GM23338 (cell line): ENCODE measurements at regions not wholly inside any gene's neighbourhood (a gene's known extent, or its start where the extent isn't known, plus 50 kb on each side); places are given as distances from the start of the nearest gene placed in this dataset.

Source experiments
- ATAC-seq: fragments of 200-7000 bp; cut with Tn5 transposase; 3 replicates; pipeline ENCODE4 v1.9.1; 2020
- DNase-seq: peaks from one replicate; pipeline ENCODE4 v3.0.0-alpha.2; 2015; ENCODE audit warnings: low spot score
- H2AFZ ChIP-seq: fragments of 200-600 bp; sonication (generic); 2 replicates; pipeline ENCODE4 v1.8.0; 2016; ENCODE audit warnings: antibody characterized with exemption, mild to moderate bottlenecking, moderate library complexity
- H3F3A ChIP-seq: fragments of 200-600 bp; sonication (generic); replicated peaks from 2 replicates; pipeline ENCODE4 v1.8.0; 2017; ENCODE audit warnings: antibody characterized with exemption, mixed run types, low read depth
- H3K27ac ChIP-seq: fragments of 200-600 bp; sonication (generic); 2 replicates; pipeline ENCODE4 v1.6.1; 2016; ENCODE audit warnings: low read depth
- H3K27me3 ChIP-seq: fragments of 200-600 bp; sonication (generic); 2 replicates; pipeline ENCODE4 v1.8.0; 2016; ENCODE audit warnings: mild to moderate bottlenecking, mixed run types, moderate library complexity; ENCODE audit not compliant: insufficient read depth
- H3K36me3 ChIP-seq: fragments of 200-600 bp; sonication (generic); 2 replicates; pipeline ENCODE4 v1.8.0; 2016; ENCODE audit warnings: mild to moderate bottlenecking; ENCODE audit not compliant: insufficient read depth
- H3K4me1 ChIP-seq: fragments of 200-600 bp; sonication (generic); 2 replicates; pipeline ENCODE4 v1.8.0; 2016; ENCODE audit warnings: mild to moderate bottlenecking, moderate library complexity; ENCODE audit not compliant: insufficient read depth
- H3K4me2 ChIP-seq: fragments of 200-600 bp; sonication (generic); 2 replicates; pipeline ENCODE4 v1.7.1; 2017; ENCODE audit warnings: mixed run types
- H3K4me3 ChIP-seq: fragments of 200-600 bp; sonication (generic); 2 replicates; pipeline ENCODE4 v1.6.1; 2016; ENCODE audit warnings: mixed run types
- H3K79me2 ChIP-seq: fragments of 200-600 bp; sonication (generic); replicated peaks from 2 replicates; pipeline ENCODE4 v1.8.0; 2017; ENCODE audit warnings: mild to moderate bottlenecking; ENCODE audit not compliant: insufficient read depth
- H3K9me2 ChIP-seq: fragments of 200-600 bp; sonication (generic); 2 replicates; pipeline ENCODE4 v1.8.0; 2017; ENCODE audit not compliant: insufficient read depth
- H4K20me1 ChIP-seq: fragments of 200-600 bp; sonication (generic); replicated peaks from 2 replicates; pipeline ENCODE4 v1.8.0; 2017; ENCODE audit warnings: mild to moderate bottlenecking; ENCODE audit not compliant: insufficient read depth
- H3K27ac Mint-ChIP-seq: 2 replicates; pipeline ENCODE4 v1.8.0; 2020; ENCODE audit warnings: inconsistent platforms, mild to moderate bottlenecking, moderate library complexity, mixed read lengths
- H3K27me3 Mint-ChIP-seq: 3 replicates; pipeline ENCODE4 v1.8.0; 2022; ENCODE audit warnings: low read depth, mild to moderate bottlenecking, moderate library complexity, mixed read lengths, inconsistent platforms; ENCODE audit not compliant: insufficient read depth, poor library complexity
- H3K36me3 Mint-ChIP-seq: 3 replicates; pipeline ENCODE4 v1.8.0; 2021; ENCODE audit warnings: low read depth, mild to moderate bottlenecking, inconsistent platforms, moderate library complexity, mixed read lengths
- H3K4me1 Mint-ChIP-seq: 3 replicates; pipeline ENCODE4 v1.8.0; 2020; ENCODE audit warnings: mild to moderate bottlenecking, inconsistent platforms, mixed read lengths
- H3K4me3 Mint-ChIP-seq: 3 replicates; pipeline ENCODE4 v1.8.0; 2021; ENCODE audit warnings: moderate library complexity, mild to moderate bottlenecking, inconsistent platforms, mixed read lengths
- H3K9me3 Mint-ChIP-seq: 3 replicates; pipeline ENCODE4 v1.8.0; 2020; ENCODE audit warnings: moderate library complexity, mild to moderate bottlenecking, inconsistent platforms, mixed read lengths
- CREB1 ChIP-seq: fragments of 250-450 bp; sonication (Bioruptor Pico); IDR thresholded peaks from 2 replicates; pipeline ENCODE4 v1.5.0; 2020; ENCODE audit warnings: low read depth, mild to moderate bottlenecking, moderate library complexity
- EZH2 ChIP-seq: fragments of 200-600 bp; sonication (generic); IDR thresholded peaks from one replicate; pipeline ENCODE4 v1.8.0; 2017; ENCODE audit warnings: antibody characterized with exemption, mild to moderate bottlenecking, low read depth; ENCODE audit not compliant: unreplicated experiment
- EZH2phosphoT487 ChIP-seq: fragments of 200-600 bp; sonication (generic); IDR thresholded peaks from one replicate; pipeline ENCODE4 v1.8.1; 2018; ENCODE audit warnings: antibody characterized with exemption; ENCODE audit not compliant: unreplicated experiment
- JUNB ChIP-seq: IDR thresholded peaks from one replicate; pipeline ENCODE4 v1.6.1; 2016; ENCODE audit warnings: antibody characterized with exemption; ENCODE audit not compliant: unreplicated experiment
- NANOG ChIP-seq: IDR thresholded peaks from 2 replicates; pipeline ENCODE4 v1.6.1; 2016; ENCODE audit warnings: antibody characterized with exemption, borderline replicate concordance
- POLR2AphosphoS5 ChIP-seq: IDR thresholded peaks from 2 replicates; pipeline ENCODE4 v1.6.1; 2016; ENCODE audit warnings: antibody characterized with exemption, low read depth
- STAT1 ChIP-seq: IDR thresholded peaks from one replicate; pipeline ENCODE4 v1.6.1; 2016; ENCODE audit warnings: antibody characterized with exemption; ENCODE audit not compliant: unreplicated experiment
- ZNF114 ChIP-seq: fragments of 250-450 bp; sonication (Bioruptor Pico); IDR thresholded peaks from 2 replicates; pipeline ENCODE4 v1.5.0; 2020; ENCODE audit warnings: mild to moderate bottlenecking, moderate library complexity
- ZNF331 ChIP-seq: fragments of 250-450 bp; sonication (Bioruptor Pico); IDR thresholded peaks from 2 replicates; pipeline ENCODE4 v1.5.0; 2020; ENCODE audit warnings: low read depth, mild to moderate bottlenecking, moderate library complexity
- TF ChIP-seq, protein P1 (sequence below): IDR thresholded peaks from 2 replicates; pipeline ENCODE4 v1.6.1; 2016; ENCODE audit warnings: antibody characterized with exemption
- TF ChIP-seq, protein P2 (sequence below): fragments of 250-450 bp; sonication (Bioruptor Pico); IDR thresholded peaks from 2 replicates; pipeline ENCODE4 v1.5.0; 2020; ENCODE audit warnings: mild to moderate bottlenecking, moderate library complexity
- TF ChIP-seq, protein P3 (sequence below), 2 experiments: fragments of 200-600 bp in 1 of 2; sonication (generic) in 1 of 2; conservative IDR thresholded peaks; 2 replicates each; pipeline versions ENCODE4 v1.5.1 to v1.6.1; 2016 to 2017; ENCODE audit warnings: antibody characterized with exemption in 2 of 2, low read depth in 2 of 2, mild to moderate bottlenecking in 2 of 2, moderate library complexity in 1 of 2
- TF ChIP-seq, protein P4 (sequence below): IDR thresholded peaks from one replicate; pipeline ENCODE4 v1.6.1; 2018; ENCODE audit warnings: antibody characterized with exemption; ENCODE audit not compliant: unreplicated experiment

DNA sequence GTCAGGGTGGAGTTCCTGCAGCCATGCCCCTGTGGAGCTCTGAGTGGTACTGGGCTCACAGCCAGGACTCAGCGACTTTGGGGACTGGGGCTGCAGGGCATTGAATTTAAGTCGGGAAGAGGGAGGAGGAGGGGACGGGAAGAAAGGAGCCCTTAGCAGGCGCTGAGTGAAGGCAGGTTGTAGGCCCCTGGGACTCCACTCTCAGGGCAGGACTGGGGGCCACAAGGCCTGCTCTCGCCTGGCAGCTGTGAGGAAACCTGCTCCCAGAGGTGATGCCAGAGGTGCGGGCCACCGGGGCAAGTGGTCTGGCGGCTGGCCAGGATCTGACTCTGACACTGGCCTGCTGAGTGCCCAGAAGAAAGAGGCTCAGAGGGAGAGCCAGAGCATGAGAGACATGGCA is 73.5 kb downstream of the EPHB3 start:
- no peaks in the 10 kb centered on the region for H3K27me3 ChIP-seq
- DNase-seq (no peak), ATAC-seq (peak; percentile 16)
- no peaks in the 10 kb centered on the region for H4K20me1 ChIP-seq
- Mint-ChIP-seq H3K4me1 (peaks cover 49% of the 10 kb centered on the region), H3K36me3 (no peaks in the 10 kb centered on the region; the same call in 2 of the 3 replicates), H3K27me3 (peaks cover 28% of the 10 kb centered on the region), H3K4me3 (no peak overlapping the region), H3K9me3 (no peaks in the 10 kb centered on the region), H3K27ac (no peak overlapping the region)
- H3K4me2 ChIP-seq = no peak overlapping the region
- H3K9me2 ChIP-seq = no peaks in the 10 kb centered on the region
- peaks cover 4% of the 10 kb centered on the region for H3K4me1 ChIP-seq
- H3K79me2 ChIP-seq = no peaks in the 10 kb centered on the region
- TF ChIP-seq, protein P1, sequence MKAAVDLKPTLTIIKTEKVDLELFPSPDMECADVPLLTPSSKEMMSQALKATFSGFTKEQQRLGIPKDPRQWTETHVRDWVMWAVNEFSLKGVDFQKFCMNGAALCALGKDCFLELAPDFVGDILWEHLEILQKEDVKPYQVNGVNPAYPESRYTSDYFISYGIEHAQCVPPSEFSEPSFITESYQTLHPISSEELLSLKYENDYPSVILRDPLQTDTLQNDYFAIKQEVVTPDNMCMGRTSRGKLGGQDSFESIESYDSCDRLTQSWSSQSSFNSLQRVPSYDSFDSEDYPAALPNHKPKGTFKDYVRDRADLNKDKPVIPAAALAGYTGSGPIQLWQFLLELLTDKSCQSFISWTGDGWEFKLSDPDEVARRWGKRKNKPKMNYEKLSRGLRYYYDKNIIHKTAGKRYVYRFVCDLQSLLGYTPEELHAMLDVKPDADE = no peak
- TF ChIP-seq CREB1 (CRISPR knock-in tag) (no peak), POLR2AphosphoS5 (no peak), NANOG (no peak), EZH2 (no peak), ZNF114 (CRISPR knock-in tag) (no peak), JUNB (no peak), EZH2phosphoT487 (no peak), STAT1 (no peak), ZNF331 (CRISPR knock-in tag) (no peak)
- TF ChIP-seq, protein P2, sequence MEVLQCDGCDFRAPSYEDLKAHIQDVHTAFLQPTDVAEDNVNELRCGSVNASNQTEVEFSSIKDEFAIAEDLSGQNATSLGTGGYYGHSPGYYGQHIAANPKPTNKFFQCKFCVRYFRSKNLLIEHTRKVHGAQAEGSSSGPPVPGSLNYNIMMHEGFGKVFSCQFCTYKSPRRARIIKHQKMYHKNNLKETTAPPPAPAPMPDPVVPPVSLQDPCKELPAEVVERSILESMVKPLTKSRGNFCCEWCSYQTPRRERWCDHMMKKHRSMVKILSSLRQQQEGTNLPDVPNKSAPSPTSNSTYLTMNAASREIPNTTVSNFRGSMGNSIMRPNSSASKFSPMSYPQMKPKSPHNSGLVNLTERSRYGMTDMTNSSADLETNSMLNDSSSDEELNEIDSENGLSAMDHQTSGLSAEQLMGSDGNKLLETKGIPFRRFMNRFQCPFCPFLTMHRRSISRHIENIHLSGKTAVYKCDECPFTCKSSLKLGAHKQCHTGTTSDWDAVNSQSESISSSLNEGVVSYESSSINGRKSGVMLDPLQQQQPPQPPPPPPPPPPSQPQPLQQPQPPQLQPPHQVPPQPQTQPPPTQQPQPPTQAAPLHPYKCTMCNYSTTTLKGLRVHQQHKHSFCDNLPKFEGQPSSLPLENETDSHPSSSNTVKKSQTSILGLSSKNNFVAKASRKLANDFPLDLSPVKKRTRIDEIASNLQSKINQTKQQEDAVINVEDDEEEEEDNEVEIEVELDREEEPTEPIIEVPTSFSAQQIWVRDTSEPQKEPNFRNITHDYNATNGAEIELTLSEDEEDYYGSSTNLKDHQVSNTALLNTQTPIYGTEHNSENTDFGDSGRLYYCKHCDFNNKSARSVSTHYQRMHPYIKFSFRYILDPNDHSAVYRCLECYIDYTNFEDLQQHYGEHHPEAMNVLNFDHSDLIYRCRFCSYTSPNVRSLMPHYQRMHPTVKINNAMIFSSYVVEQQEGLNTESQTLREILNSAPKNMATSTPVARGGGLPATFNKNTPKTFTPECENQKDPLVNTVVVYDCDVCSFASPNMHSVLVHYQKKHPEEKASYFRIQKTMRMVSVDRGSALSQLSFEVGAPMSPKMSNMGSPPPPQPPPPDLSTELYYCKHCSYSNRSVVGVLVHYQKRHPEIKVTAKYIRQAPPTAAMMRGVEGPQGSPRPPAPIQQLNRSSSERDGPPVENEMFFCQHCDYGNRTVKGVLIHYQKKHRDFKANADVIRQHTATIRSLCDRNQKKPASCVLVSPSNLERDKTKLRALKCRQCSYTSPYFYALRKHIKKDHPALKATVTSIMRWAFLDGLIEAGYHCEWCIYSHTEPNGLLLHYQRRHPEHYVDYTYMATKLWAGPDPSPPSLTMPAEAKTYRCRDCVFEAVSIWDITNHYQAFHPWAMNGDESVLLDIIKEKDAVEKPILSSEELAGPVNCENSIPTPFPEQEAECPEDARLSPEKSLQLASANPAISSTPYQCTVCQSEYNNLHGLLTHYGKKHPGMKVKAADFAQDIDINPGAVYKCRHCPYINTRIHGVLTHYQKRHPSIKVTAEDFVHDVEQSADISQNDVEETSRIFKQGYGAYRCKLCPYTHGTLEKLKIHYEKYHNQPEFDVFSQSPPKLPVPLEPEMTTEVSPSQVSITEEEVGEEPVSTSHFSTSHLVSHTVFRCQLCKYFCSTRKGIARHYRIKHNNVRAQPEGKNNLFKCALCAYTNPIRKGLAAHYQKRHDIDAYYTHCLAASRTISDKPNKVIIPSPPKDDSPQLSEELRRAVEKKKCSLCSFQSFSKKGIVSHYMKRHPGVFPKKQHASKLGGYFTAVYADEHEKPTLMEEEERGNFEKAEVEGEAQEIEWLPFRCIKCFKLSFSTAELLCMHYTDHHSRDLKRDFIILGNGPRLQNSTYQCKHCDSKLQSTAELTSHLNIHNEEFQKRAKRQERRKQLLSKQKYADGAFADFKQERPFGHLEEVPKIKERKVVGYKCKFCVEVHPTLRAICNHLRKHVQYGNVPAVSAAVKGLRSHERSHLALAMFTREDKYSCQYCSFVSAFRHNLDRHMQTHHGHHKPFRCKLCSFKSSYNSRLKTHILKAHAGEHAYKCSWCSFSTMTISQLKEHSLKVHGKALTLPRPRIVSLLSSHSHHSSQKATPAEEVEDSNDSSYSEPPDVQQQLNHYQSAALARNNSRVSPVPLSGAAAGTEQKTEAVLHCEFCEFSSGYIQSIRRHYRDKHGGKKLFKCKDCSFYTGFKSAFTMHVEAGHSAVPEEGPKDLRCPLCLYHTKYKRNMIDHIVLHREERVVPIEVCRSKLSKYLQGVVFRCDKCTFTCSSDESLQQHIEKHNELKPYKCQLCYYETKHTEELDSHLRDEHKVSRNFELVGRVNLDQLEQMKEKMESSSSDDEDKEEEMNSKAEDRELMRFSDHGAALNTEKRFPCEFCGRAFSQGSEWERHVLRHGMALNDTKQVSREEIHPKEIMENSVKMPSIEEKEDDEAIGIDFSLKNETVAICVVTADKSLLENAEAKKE (CRISPR knock-in tag) = no peak
- TF ChIP-seq, protein P3, sequence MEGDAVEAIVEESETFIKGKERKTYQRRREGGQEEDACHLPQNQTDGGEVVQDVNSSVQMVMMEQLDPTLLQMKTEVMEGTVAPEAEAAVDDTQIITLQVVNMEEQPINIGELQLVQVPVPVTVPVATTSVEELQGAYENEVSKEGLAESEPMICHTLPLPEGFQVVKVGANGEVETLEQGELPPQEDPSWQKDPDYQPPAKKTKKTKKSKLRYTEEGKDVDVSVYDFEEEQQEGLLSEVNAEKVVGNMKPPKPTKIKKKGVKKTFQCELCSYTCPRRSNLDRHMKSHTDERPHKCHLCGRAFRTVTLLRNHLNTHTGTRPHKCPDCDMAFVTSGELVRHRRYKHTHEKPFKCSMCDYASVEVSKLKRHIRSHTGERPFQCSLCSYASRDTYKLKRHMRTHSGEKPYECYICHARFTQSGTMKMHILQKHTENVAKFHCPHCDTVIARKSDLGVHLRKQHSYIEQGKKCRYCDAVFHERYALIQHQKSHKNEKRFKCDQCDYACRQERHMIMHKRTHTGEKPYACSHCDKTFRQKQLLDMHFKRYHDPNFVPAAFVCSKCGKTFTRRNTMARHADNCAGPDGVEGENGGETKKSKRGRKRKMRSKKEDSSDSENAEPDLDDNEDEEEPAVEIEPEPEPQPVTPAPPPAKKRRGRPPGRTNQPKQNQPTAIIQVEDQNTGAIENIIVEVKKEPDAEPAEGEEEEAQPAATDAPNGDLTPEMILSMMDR (conservative IDR thresholded peaks at IDR 0.05; ENCODE audit: low read depth in 2 of 2) = no peak
- TF ChIP-seq, protein P4, sequence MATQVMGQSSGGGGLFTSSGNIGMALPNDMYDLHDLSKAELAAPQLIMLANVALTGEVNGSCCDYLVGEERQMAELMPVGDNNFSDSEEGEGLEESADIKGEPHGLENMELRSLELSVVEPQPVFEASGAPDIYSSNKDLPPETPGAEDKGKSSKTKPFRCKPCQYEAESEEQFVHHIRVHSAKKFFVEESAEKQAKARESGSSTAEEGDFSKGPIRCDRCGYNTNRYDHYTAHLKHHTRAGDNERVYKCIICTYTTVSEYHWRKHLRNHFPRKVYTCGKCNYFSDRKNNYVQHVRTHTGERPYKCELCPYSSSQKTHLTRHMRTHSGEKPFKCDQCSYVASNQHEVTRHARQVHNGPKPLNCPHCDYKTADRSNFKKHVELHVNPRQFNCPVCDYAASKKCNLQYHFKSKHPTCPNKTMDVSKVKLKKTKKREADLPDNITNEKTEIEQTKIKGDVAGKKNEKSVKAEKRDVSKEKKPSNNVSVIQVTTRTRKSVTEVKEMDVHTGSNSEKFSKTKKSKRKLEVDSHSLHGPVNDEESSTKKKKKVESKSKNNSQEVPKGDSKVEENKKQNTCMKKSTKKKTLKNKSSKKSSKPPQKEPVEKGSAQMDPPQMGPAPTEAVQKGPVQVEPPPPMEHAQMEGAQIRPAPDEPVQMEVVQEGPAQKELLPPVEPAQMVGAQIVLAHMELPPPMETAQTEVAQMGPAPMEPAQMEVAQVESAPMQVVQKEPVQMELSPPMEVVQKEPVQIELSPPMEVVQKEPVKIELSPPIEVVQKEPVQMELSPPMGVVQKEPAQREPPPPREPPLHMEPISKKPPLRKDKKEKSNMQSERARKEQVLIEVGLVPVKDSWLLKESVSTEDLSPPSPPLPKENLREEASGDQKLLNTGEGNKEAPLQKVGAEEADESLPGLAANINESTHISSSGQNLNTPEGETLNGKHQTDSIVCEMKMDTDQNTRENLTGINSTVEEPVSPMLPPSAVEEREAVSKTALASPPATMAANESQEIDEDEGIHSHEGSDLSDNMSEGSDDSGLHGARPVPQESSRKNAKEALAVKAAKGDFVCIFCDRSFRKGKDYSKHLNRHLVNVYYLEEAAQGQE = no peak
- no peak overlapping the region for H3K4me3 ChIP-seq
- peak overlapping the region; percentile 14; the same call in 1 of the 2 replicates for H2AFZ ChIP-seq
- no peak overlapping the region for H3K27ac ChIP-seq
- H3K36me3 ChIP-seq = no peaks in the 10 kb centered on the region
- no peaks in the 10 kb centered on the region for H3F3A ChIP-seq
